Stomach (tissue), 8 donors: ENCODE measurements at regions not wholly inside any gene's neighbourhood (a gene's known extent, or its start where the extent isn't known, plus 50 kb on each side); places are given as distances from the start of the nearest gene placed in this dataset.

Source experiments
- DNase-seq, 2 donors: peaks; one replicate each; pipeline versions ENCODE4 v3.0.0 to v3.0.0-alpha.2; 2013 to 2019
- H3K27ac ChIP-seq, 5 donors: fragments of 200-600 bp in 4 of 5; sonication (generic) in 4 of 5; one replicate each; pipeline ENCODE4 v1.5.1; 2013 to 2019; ENCODE audit warnings: mild to moderate bottlenecking in 1 of 5, moderate library complexity in 1 of 5
- H3K27me3 ChIP-seq, 3 donors: fragments of 200-600 bp; sonication (generic); one replicate each; pipeline ENCODE4 v1.5.1; 2017 to 2019; ENCODE audit warnings: mixed run types in 1 of 3
- H3K36me3 ChIP-seq, 4 donors: fragments of 200-600 bp; sonication (generic); 1 replicate in 3 of 4; 2 replicates in 1 of 4; pipeline ENCODE4 v1.5.1; 2016 to 2019
- H3K4me1 ChIP-seq, 4 donors: fragments of 200-600 bp; sonication (generic); one replicate each; pipeline ENCODE4 v1.5.1; 2016 to 2019
- H3K4me3 ChIP-seq, 4 donors: fragments of 200-600 bp; sonication (generic) in 3 of 4; one replicate each; pipeline ENCODE4 v1.5.1; 2016 to 2019; ENCODE audit warnings: mild to moderate bottlenecking in 1 of 4
- H3K9me3 ChIP-seq, 4 donors: fragments of 200-600 bp; sonication (generic); one replicate each; pipeline ENCODE4 v1.5.1; 2016 to 2019
- CTCF ChIP-seq, 7 experiments: fragments of 450-650 bp in 4 of 7; fragments of 200-600 bp in 3 of 7; sonication (generic) in 3 of 7; IDR thresholded peaks; one replicate each; pipeline ENCODE4 v1.5.1; 2016 to 2019; ENCODE audit warnings: antibody characterized with exemption in 7 of 7, control low read depth in 2 of 7, mild to moderate bottlenecking in 1 of 7
- EP300 ChIP-seq: sonication (generic); formaldehyde crosslinking; IDR thresholded peaks from one replicate; pipeline ENCODE4 v1.6.1; 2017; ENCODE audit warnings: antibody characterized with exemption
- POLR2A ChIP-seq, 4 donors: fragments of 450-650 bp; IDR thresholded peaks; one replicate each; pipeline ENCODE4 v1.6.1; 2016; ENCODE audit warnings: antibody characterized with exemption in 4 of 4, control low read depth in 2 of 4, mild to moderate bottlenecking in 1 of 4, moderate library complexity in 1 of 4
- POLR2AphosphoS5 ChIP-seq, 3 donors: sonication (generic); formaldehyde crosslinking; IDR thresholded peaks; one replicate each; pipeline ENCODE4 v1.6.1; 2016; ENCODE audit warnings: antibody characterized with exemption in 3 of 3
- WGBS, 5 donors: extraction: QIAGEN DNeasy Blood & Tissue Kit in 3 of 5; methylation state at CpG; one replicate each; pipeline versions ENCODE4 v1.1.5 to v1.1.7; 2013 to 2018; 5-methylcytosine and 5-hydroxymethylcytosine counted together
- intact Hi-C: fragments of 100-400 bp; cut with DNase I; formaldehyde crosslinking; loops from one replicate; pipeline ENCODE4 v1.15.1; 2023; ENCODE audit warnings: low total_unique reads
- donor health status: healthy with polysubstance abuse.
- donor health status: Bipolar disorder and iron deficiency.
- donor health status: healthy.

GRCh38 chr9:11874414-11874813, 818.8 kb upstream of the TYRP1 start:
- no peaks in the 10 kb centered on the region for H3K9me3 ChIP-seq
- H3K36me3 ChIP-seq: no peaks in the 10 kb centered on the region
- H3K4me1 ChIP-seq: no peaks in the 10 kb centered on the region
- no peak overlapping the region for H3K4me3 ChIP-seq
- no peak for TF ChIP-seq POLR2A (IDR thresholded peaks at IDR 0.05)
- no peak for TF ChIP-seq CTCF (IDR thresholded peaks at IDR 0.05)
- no peak for TF ChIP-seq EP300
- TF ChIP-seq POLR2AphosphoS5 (IDR thresholded peaks at IDR 0.05): no peak
- H3K27me3 ChIP-seq: no peaks in the 10 kb centered on the region
- WGBS, 5 donors: 69 to 85% (median 75%) methylated on average over 2 of the region's 2 CpGs
- no peak for DNase-seq
- no peak overlapping the region for H3K27ac ChIP-seq
- intact Hi-C loops: no loop called here

- WGBS, 5 donors: 44 to 68% (median 59%) methylated on average over 1 of the region's 1 CpG
- intact Hi-C loops: no loop called here
Observed at GRCh38 chr9:11892401-11892800, 800.8 kb upstream of the TYRP1 start.

GRCh38 chr9:11893331-11893730, 799.9 kb upstream of the TYRP1 start:
- no peak for DNase-seq
- no peak overlapping the region for H3K4me3 ChIP-seq
- H3K27ac ChIP-seq: no peak overlapping the region
- no peaks in the 10 kb centered on the region for H3K27me3 ChIP-seq
- TF ChIP-seq CTCF (IDR thresholded peaks at IDR 0.05) (no peak), POLR2AphosphoS5 (IDR thresholded peaks at IDR 0.05) (no peak), EP300 (no peak), POLR2A (IDR thresholded peaks at IDR 0.05) (no peak)
- no peaks in the 10 kb centered on the region for H3K36me3 ChIP-seq
- H3K9me3 ChIP-seq: peaks cover 0 to 31% (median 5%) of the 10 kb centered on the region in 4 donors
- no peaks in the 10 kb centered on the region for H3K4me1 ChIP-seq
- intact Hi-C loops: no loop called here

More at GRCh38 chr9:11892401-11892800, 800.8 kb upstream of the TYRP1 start:
- Histone ChIP-seq H3K27ac (no peak overlapping the region), H3K36me3 (no peaks in the 10 kb centered on the region), H3K4me3 (no peak overlapping the region), H3K9me3 (peaks cover 0 to 30% (median 5%) of the 10 kb centered on the region in 4 donors), H3K27me3 (no peaks in the 10 kb centered on the region), H3K4me1 (no peaks in the 10 kb centered on the region)
- no peak for DNase-seq
- TF ChIP-seq CTCF (IDR thresholded peaks at IDR 0.05) (no peak), POLR2A (IDR thresholded peaks at IDR 0.05) (no peak), POLR2AphosphoS5 (IDR thresholded peaks at IDR 0.05) (no peak), EP300 (no peak)

- TF ChIP-seq POLR2A (IDR thresholded peaks at IDR 0.05) (no peak), POLR2AphosphoS5 (IDR thresholded peaks at IDR 0.05) (no peak), CTCF (IDR thresholded peaks at IDR 0.05) (no peak), EP300 (no peak)
- intact Hi-C loops: no loop called here
- Histone ChIP-seq H3K9me3 (peaks cover 0 to 31% (median 5%) of the 10 kb centered on the region in 4 donors), H3K27me3 (no peaks in the 10 kb centered on the region), H3K4me1 (no peaks in the 10 kb centered on the region), H3K36me3 (no peaks in the 10 kb centered on the region), H3K27ac (no peak overlapping the region), H3K4me3 (no peak overlapping the region)
- WGBS, 5 donors: 69 to 87% (median 75%) methylated on average over 1 of the region's 1 CpG
- no peak for DNase-seq
Observed at GRCh38 chr9:11894136-11894535, 799.0 kb upstream of the TYRP1 start.
